Fibroblast of pulmonary artery (primary cell): ENCODE measurements at regions not wholly inside any gene's neighbourhood (a gene's known extent, or its start where the extent isn't known, plus 50 kb on each side); places are given as distances from the start of the nearest gene placed in this dataset.
"Not testable (repeated sequence)": the region's sequence is repeated elsewhere in the genome, so short reads cannot be mapped to it uniquely, and the experiment has no call there.

Experiments used
- DNase-seq: peaks from one replicate; pipeline ENCODE4 v3.0.0-alpha.2; 2010; ENCODE audit warnings: low read depth
- H3K4me3 ChIP-seq: replicated peaks from 2 replicates; pipeline ENCODE4 v1.5.1; 2011; ENCODE audit warnings: low read depth, mild to moderate bottlenecking, control low read depth, low read length, moderate library complexity
- CTCF ChIP-seq: IDR thresholded peaks from 2 replicates; pipeline ENCODE4 v1.5.1; 2011; ENCODE audit warnings: mild to moderate bottlenecking, control low read depth, low read length, inconsistent platforms; ENCODE audit errors: missing control alignments

GRCh38 chr21:17699524-17700189 is 87.0 kb upstream of the BTG3 start:
- TF ChIP-seq CTCF: no peak
- H3K4me3 ChIP-seq: no peak overlapping the region
- no peak for DNase-seq

GRCh38 chr21:17697473-17697872 is 84.8 kb upstream of the BTG3 start:
- H3K4me3 ChIP-seq: no peak overlapping the region
- no peak for DNase-seq

GRCh38 chr21:17694416-17694815 is 81.7 kb upstream of the BTG3 start:
- not testable (repeated sequence) for DNase-seq, H3K4me3 ChIP-seq

More at GRCh38 chr21:17697473-17697872, 84.8 kb upstream of the BTG3 start:
- TF ChIP-seq CTCF: no peak

GRCh38 chr21:17693801-17694200 is 81.1 kb upstream of the BTG3 start:
- TF ChIP-seq CTCF: no peak
- no peak for DNase-seq
- H3K4me3 ChIP-seq: no peak overlapping the region

GRCh38 chr21:17690078-17690494 is 77.4 kb upstream of the BTG3 start:
- no peak overlapping the region for H3K4me3 ChIP-seq
- no peak for DNase-seq
- no peak for TF ChIP-seq CTCF

GRCh38 chr21:17688912-17689874 is 76.5 kb upstream of the BTG3 start:
- peak; percentile 88 for DNase-seq
- TF ChIP-seq CTCF: peak; percentile 10
- no peak overlapping the region for H3K4me3 ChIP-seq

GRCh38 chr21:17682924-17683323 is 70.2 kb upstream of the BTG3 start:
- DNase-seq: no peak
- no peak overlapping the region for H3K4me3 ChIP-seq
- TF ChIP-seq CTCF: no peak
